ENCODE measurements at regions not wholly inside any gene's neighbourhood (a gene's known extent, or its start where the extent isn't known, plus 50 kb on each side); places are given as distances from the start of the nearest gene placed in this dataset.

- peaks cover 8% of the 10 kb centered on the region for H3K4me1 ChIP-seq (ENCODE audit: control insufficient read depth, extremely low read depth, insufficient read depth, low read length)
- no peaks in the 10 kb centered on the region for H3K79me2 ChIP-seq (ENCODE audit: control insufficient read depth, insufficient read depth, low read length)
- no peaks in the 10 kb centered on the region for H3K36me3 ChIP-seq (ENCODE audit: control insufficient read depth in 2 of 2, extremely low read depth in 1 of 2, insufficient read depth in 2 of 2, low read length in 2 of 2)
- no peaks in the 10 kb centered on the region for H3K9me1 ChIP-seq (ENCODE audit: control insufficient read depth, extremely low read depth, insufficient read depth, low read length)
- no peak overlapping the region for H2AFZ ChIP-seq (ENCODE audit: control insufficient read depth, low read length)
- DNase-seq (ENCODE audit: low read depth, low spot score), result no peak
- peaks cover 29% of the 10 kb centered on the region for H3K27me3 ChIP-seq (ENCODE audit: control insufficient read depth, extremely low read depth, insufficient read depth, low read length)
- no peak overlapping the region for H3K4me3 ChIP-seq (ENCODE audit: control insufficient read depth in 2 of 3, extremely low read depth in 1 of 3, insufficient read depth in 2 of 3, low read depth in 1 of 3, low read length in 3 of 3)
- dilution Hi-C loops (cut with MboI; ENCODE audit: extremely low pct_ligation_motif_present, low sequenced_read_pairs), result no loop called here
- FAIRE-seq, result no peak
- H3K4me2 ChIP-seq (ENCODE audit: control insufficient read depth, extremely low read depth, insufficient read depth, low read depth, low read length), result no peak overlapping the region
- H3K27ac ChIP-seq (ENCODE audit: control insufficient read depth, insufficient read depth, low read length), result no peak overlapping the region
- H4K20me1 ChIP-seq (ENCODE audit: control insufficient read depth, extremely low read depth, insufficient read depth, low read length), result peaks cover 2% of the 10 kb centered on the region
- TF ChIP-seq EZH2 (IDR thresholded peaks at IDR 0.05; ENCODE audit: low read length) (no peak), CTCF (optimal IDR thresholded peaks at IDR 0.05 in 1 of 3, IDR thresholded peaks at IDR 0.05 in 1 of 3, conservative IDR thresholded peaks at IDR 0.05 in 1 of 3; ENCODE audit: extremely low read depth in 1 of 3, insufficient read depth in 2 of 3, low read length in 3 of 3) (no peak)
- no peaks in the 10 kb centered on the region for H3K9me3 ChIP-seq (ENCODE audit: control insufficient read depth, low read depth, low read length)
- no peak overlapping the region for H3K9ac ChIP-seq (ENCODE audit: control insufficient read depth, extremely low read depth, insufficient read depth, low read length)
Measured at GRCh38 chr17:83013779-83014117, 65.7 kb upstream of the METRNL start.

GRCh38 chr17:83014297-83014696 lies 65.1 kb upstream of the METRNL start:
- Histone ChIP-seq H4K20me1 (ENCODE audit: control insufficient read depth, extremely low read depth, insufficient read depth, low read length) (peaks cover 2% of the 10 kb centered on the region), H3K4me3 (ENCODE audit: control insufficient read depth in 2 of 3, extremely low read depth in 1 of 3, insufficient read depth in 2 of 3, low read depth in 1 of 3, low read length in 3 of 3) (no peak overlapping the region), H3K27ac (ENCODE audit: control insufficient read depth, insufficient read depth, low read length) (no peak overlapping the region), H3K4me1 (ENCODE audit: control insufficient read depth, extremely low read depth, insufficient read depth, low read length) (peaks cover 8% of the 10 kb centered on the region), H3K9me1 (ENCODE audit: control insufficient read depth, extremely low read depth, insufficient read depth, low read length) (no peaks in the 10 kb centered on the region), H3K79me2 (ENCODE audit: control insufficient read depth, insufficient read depth, low read length) (no peaks in the 10 kb centered on the region), H2AFZ (ENCODE audit: control insufficient read depth, low read length) (no peak overlapping the region), H3K36me3 (ENCODE audit: control insufficient read depth in 2 of 2, extremely low read depth in 1 of 2, insufficient read depth in 2 of 2, low read length in 2 of 2) (no peaks in the 10 kb centered on the region), H3K9me3 (ENCODE audit: control insufficient read depth, low read depth, low read length) (no peaks in the 10 kb centered on the region), H3K9ac (ENCODE audit: control insufficient read depth, extremely low read depth, insufficient read depth, low read length) (no peak overlapping the region), H3K27me3 (ENCODE audit: control insufficient read depth, extremely low read depth, insufficient read depth, low read length) (peaks cover 29% of the 10 kb centered on the region), H3K4me2 (ENCODE audit: control insufficient read depth, extremely low read depth, insufficient read depth, low read depth, low read length) (no peak overlapping the region)
- FAIRE-seq (no peak), DNase-seq (ENCODE audit: low read depth, low spot score) (no peak)
- TF ChIP-seq EZH2 (IDR thresholded peaks at IDR 0.05; ENCODE audit: low read length) (no peak), CTCF (optimal IDR thresholded peaks at IDR 0.05 in 1 of 3, IDR thresholded peaks at IDR 0.05 in 1 of 3, conservative IDR thresholded peaks at IDR 0.05 in 1 of 3; ENCODE audit: extremely low read depth in 1 of 3, insufficient read depth in 2 of 3, low read length in 3 of 3) (no peak)
- dilution Hi-C loops (cut with MboI; ENCODE audit: extremely low pct_ligation_motif_present, low sequenced_read_pairs), result no loop called here
